SU-DHL-6 (cell line): ENCODE measurements at regions not wholly inside any gene's neighbourhood (a gene's known extent, or its start where the extent isn't known, plus 50 kb on each side); places are given as distances from the start of the nearest gene placed in this dataset.
"Not testable (repeated sequence)": the region's sequence is repeated elsewhere in the genome, so short reads cannot be mapped to it uniquely, and the experiment has no call there.

Experiments
- H2AFZ ChIP-seq: fragments of 200-600 bp; sonication (generic); 2 replicates; pipeline ENCODE4 v1.6.1; 2014; ENCODE audit warnings: low read depth, mild to moderate bottlenecking, moderate library complexity, mixed read lengths, antibody characterized with exemption, low read length; ENCODE audit not compliant: severe bottlenecking
- H3F3A ChIP-seq: fragments of 200-600 bp; shearing (Covaris generic); 2 replicates; pipeline ENCODE4 v1.6.0; 2016; ENCODE audit warnings: antibody characterized with exemption, mild to moderate bottlenecking; ENCODE audit not compliant: insufficient read depth
- H3K27ac ChIP-seq: fragments of 200-600 bp; sonication (generic); 2 replicates; pipeline ENCODE4 v1.5.1; 2016; ENCODE audit warnings: low read depth, mild to moderate bottlenecking, low read length, moderate library complexity, mixed read lengths
- H3K27me3 ChIP-seq: fragments of 200-600 bp; sonication (generic), shearing (Covaris generic); 2 replicates; pipeline ENCODE4 v1.6.0; 2014; ENCODE audit warnings: mild to moderate bottlenecking, low read length
- H3K36me3 ChIP-seq: fragments of 200-600 bp; sonication (generic); 2 replicates; pipeline ENCODE4 v1.6.1; 2014; ENCODE audit warnings: mild to moderate bottlenecking, low read length, mixed read lengths
- H3K4me2 ChIP-seq: fragments of 300-600, 200-600 bp; shearing (Covaris generic), sonication (generic); 2 replicates; pipeline ENCODE4 v1.6.0; 2014; ENCODE audit warnings: low read length, low read depth, mild to moderate bottlenecking; ENCODE audit not compliant: poor library complexity, severe bottlenecking
- H3K4me3 ChIP-seq: fragments of 200-600 bp; sonication (generic); 2 replicates; pipeline ENCODE4 v1.5.1; 2014; ENCODE audit warnings: antibody characterized with exemption, low read length, mild to moderate bottlenecking, mixed read lengths; ENCODE audit not compliant: insufficient read depth, poor library complexity, severe bottlenecking
- H3K79me2 ChIP-seq: fragments of 200-600 bp; sonication (generic); 2 replicates; pipeline ENCODE4 v1.6.1; 2014; ENCODE audit warnings: mild to moderate bottlenecking, low read length, moderate library complexity; ENCODE audit not compliant: insufficient read depth
- H3K9ac ChIP-seq: fragments of 200-600 bp; sonication (generic); 2 replicates; pipeline ENCODE4 v1.7.0; 2014; ENCODE audit warnings: mild to moderate bottlenecking, low read length
- H3K9me2 ChIP-seq: fragments of 200-600 bp; sonication (generic); replicated peaks from 2 replicates; pipeline ENCODE4 v1.6.1; 2014; ENCODE audit warnings: low read length; ENCODE audit not compliant: insufficient read depth
- H3K9me3 ChIP-seq: fragments of 200-600 bp; sonication (generic); 2 replicates; pipeline ENCODE4 v1.6.1; 2014; ENCODE audit warnings: low read length, mixed read lengths; ENCODE audit not compliant: insufficient read depth
- H4K20me1 ChIP-seq: fragments of 200-600 bp; sonication (generic); 2 replicates; pipeline ENCODE4 v1.6.1; 2014; ENCODE audit warnings: low read depth, mild to moderate bottlenecking, antibody characterized with exemption, low read length, moderate library complexity, mixed read lengths
- EZH2phosphoT487 ChIP-seq: fragments of 200-600 bp; sonication (generic), shearing (Covaris generic); conservative IDR thresholded peaks from 2 replicates; pipeline ENCODE4 v1.6.1; 2018; ENCODE audit warnings: mild to moderate bottlenecking, antibody characterized with exemption, low read length, moderate library complexity, mixed read lengths
- TF ChIP-seq, protein P1 (sequence below): fragments of 200-600 bp; sonication (generic); IDR thresholded peaks from one replicate; pipeline ENCODE4 v1.5.1; 2017; ENCODE audit warnings: antibody characterized with exemption, mild to moderate bottlenecking, low read length, moderate library complexity; ENCODE audit not compliant: insufficient read depth, poor library complexity, severe bottlenecking

DNA sequence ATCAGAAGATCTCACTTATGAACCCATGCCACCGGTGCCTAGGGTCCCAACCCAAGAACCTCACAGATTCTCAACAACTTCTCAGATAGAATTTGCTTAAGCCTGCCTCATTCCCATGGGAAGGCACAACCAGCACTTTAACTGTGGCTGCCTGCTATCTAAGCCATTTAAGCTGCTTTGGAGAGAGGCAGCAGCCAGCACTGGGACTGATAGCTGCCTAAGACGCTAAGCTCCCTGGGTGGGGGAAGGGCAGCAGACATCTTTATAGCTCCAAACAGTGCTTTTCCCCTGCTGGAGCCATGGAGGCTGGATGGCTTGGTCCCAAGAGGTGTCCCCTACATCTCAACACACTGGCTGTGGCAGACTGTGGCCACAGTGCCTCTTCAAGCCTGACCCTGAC is 1268.6 kb downstream of the FAM133A start:
- no peaks in the 10 kb centered on the region for H3K36me3 ChIP-seq
- no peak overlapping the region for H3K4me3 ChIP-seq
- H3K27me3 ChIP-seq = no peaks in the 10 kb centered on the region
- H2AFZ ChIP-seq = no peak overlapping the region
- H3K9me3 ChIP-seq = no peaks in the 10 kb centered on the region
- no peaks in the 10 kb centered on the region for H3K79me2 ChIP-seq
- H3K4me2 ChIP-seq = no peak overlapping the region
- H3K9ac ChIP-seq = no peak overlapping the region
- H3K9me2 ChIP-seq = no peaks in the 10 kb centered on the region
- TF ChIP-seq, protein P1, sequence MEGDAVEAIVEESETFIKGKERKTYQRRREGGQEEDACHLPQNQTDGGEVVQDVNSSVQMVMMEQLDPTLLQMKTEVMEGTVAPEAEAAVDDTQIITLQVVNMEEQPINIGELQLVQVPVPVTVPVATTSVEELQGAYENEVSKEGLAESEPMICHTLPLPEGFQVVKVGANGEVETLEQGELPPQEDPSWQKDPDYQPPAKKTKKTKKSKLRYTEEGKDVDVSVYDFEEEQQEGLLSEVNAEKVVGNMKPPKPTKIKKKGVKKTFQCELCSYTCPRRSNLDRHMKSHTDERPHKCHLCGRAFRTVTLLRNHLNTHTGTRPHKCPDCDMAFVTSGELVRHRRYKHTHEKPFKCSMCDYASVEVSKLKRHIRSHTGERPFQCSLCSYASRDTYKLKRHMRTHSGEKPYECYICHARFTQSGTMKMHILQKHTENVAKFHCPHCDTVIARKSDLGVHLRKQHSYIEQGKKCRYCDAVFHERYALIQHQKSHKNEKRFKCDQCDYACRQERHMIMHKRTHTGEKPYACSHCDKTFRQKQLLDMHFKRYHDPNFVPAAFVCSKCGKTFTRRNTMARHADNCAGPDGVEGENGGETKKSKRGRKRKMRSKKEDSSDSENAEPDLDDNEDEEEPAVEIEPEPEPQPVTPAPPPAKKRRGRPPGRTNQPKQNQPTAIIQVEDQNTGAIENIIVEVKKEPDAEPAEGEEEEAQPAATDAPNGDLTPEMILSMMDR = no peak
- no peak for TF ChIP-seq EZH2phosphoT487
- no peaks in the 10 kb centered on the region for H3F3A ChIP-seq
- H3K27ac ChIP-seq = no peak overlapping the region
- no peaks in the 10 kb centered on the region for H4K20me1 ChIP-seq

DNA sequence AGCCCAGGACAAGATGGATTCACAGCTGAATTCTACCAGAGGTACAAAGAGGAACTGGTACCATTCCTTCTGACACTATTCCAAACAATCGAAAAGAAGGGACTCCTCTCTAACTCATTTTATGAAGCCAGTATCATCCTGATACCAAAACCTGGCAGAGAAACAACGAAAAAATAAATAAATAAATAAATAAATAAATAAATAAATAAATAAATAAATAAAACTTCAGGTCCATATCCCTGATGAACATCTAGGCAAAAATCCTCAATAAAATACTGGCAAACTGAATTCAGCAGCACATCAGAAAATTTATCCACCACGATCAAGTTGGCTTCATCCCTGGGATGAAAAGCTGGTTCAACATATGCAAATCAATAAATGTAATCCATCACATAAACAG is 1272.1 kb downstream of the FAM133A start:
- H4K20me1 ChIP-seq, H3K4me3 ChIP-seq, H3K9me3 ChIP-seq, H3F3A ChIP-seq, H3K79me2 ChIP-seq, H3K4me2 ChIP-seq, H3K27ac ChIP-seq, H2AFZ ChIP-seq, H3K9ac ChIP-seq, H3K36me3 ChIP-seq, H3K9me2 ChIP-seq, H3K27me3 ChIP-seq: not testable (repeated sequence)

DNA sequence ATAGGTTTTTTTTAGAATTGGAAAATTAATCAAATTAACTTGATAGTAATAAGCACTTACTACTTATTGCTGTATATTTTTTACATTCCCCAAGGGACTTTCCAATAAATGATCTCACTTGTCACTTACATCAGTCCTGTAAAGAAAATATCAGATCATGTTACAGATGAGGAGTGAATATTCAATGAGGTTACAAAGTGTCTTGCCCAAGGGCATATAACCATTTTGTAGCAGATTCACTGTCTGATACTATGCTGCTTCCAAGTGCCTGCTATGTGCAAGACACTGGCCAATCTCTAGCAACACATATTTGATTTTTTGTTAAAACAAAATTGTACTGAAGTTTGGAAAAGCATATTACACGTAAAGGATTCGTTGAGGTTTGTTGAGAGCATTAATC is 1287.7 kb downstream of the FAM133A start:
- no peak overlapping the region for H3K9ac ChIP-seq
- no peak overlapping the region for H3K4me3 ChIP-seq
- no peaks in the 10 kb centered on the region for H3K9me3 ChIP-seq
- H4K20me1 ChIP-seq = no peaks in the 10 kb centered on the region
- no peaks in the 10 kb centered on the region for H3F3A ChIP-seq
- H3K9me2 ChIP-seq = no peaks in the 10 kb centered on the region
- H3K27ac ChIP-seq = no peak overlapping the region
- no peak overlapping the region for H2AFZ ChIP-seq
- H3K36me3 ChIP-seq = no peaks in the 10 kb centered on the region
- H3K79me2 ChIP-seq = no peaks in the 10 kb centered on the region
- H3K4me2 ChIP-seq = no peak overlapping the region
- H3K27me3 ChIP-seq = no peaks in the 10 kb centered on the region
- TF ChIP-seq, protein P1 = no peak
- no peak for TF ChIP-seq EZH2phosphoT487

DNA sequence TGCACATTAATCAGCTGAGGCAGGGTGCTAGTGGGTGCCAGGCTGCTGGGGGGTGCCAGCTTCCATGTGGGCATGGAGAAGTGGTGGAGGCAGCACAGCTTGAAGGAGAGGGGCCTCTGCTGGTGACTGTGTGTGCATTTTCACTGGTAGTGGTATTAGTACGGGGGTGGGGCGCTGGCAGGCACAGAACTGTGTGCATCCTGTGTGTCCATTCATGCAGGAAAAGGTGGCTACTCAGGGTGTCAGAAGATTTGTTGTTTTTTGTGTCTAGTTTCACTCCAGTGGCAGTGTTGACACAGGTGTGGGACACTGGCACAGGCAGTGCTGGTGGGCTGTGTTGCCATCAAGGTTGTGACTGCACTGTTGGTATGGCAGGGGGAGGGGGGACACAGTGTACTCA is 1303.6 kb downstream of the FAM133A start:
- Histone ChIP-seq H3K79me2 (no peaks in the 10 kb centered on the region), H3K36me3 (no peaks in the 10 kb centered on the region)

More for the DNA sequence above, 1303.6 kb downstream of the FAM133A start:
- TF ChIP-seq, protein P1 = no peak
- TF ChIP-seq EZH2phosphoT487 = no peak
- H3K4me3 ChIP-seq = no peak overlapping the region
- no peak overlapping the region for H3K27ac ChIP-seq
- H3F3A ChIP-seq = no peaks in the 10 kb centered on the region
- H4K20me1 ChIP-seq = no peaks in the 10 kb centered on the region
- no peak overlapping the region for H2AFZ ChIP-seq
- no peaks in the 10 kb centered on the region for H3K9me3 ChIP-seq
- H3K4me2 ChIP-seq = no peak overlapping the region
- no peaks in the 10 kb centered on the region for H3K9me2 ChIP-seq
- no peak overlapping the region for H3K9ac ChIP-seq
- no peaks in the 10 kb centered on the region for H3K27me3 ChIP-seq
